ENCODE measurements at regions not wholly inside any gene's neighbourhood (a gene's known extent, or its start where the extent isn't known, plus 50 kb on each side); places are given as distances from the start of the nearest gene placed in this dataset.

GRCh38 chrX:15158736-15159406, 111.0 kb downstream of the ASB9 start:
- DNase-seq (ENCODE audit: low read depth, low spot score) (no peak), FAIRE-seq (no peak)
- no TSS peak for BruUV-seq (replicated peaks)

More at GRCh38 chrX:15158736-15159406, 111.0 kb downstream of the ASB9 start:
- Histone ChIP-seq H3K79me2 (ENCODE audit: control insufficient read depth, insufficient read depth, low read length) (no peaks in the 10 kb centered on the region), H4K20me1 (replicated peaks; ENCODE audit: control insufficient read depth, extremely low read depth, insufficient read depth, low read length) (no peaks in the 10 kb centered on the region), H2AFZ (ENCODE audit: low read depth, low read length) (no peak overlapping the region), H3K4me1 (ENCODE audit: control insufficient read depth, extremely low read depth, insufficient read depth, low read length) (no peaks in the 10 kb centered on the region), H3K4me2 (ENCODE audit: insufficient read depth, low read length) (no peak overlapping the region), H3K36me3 (ENCODE audit: control insufficient read depth in 2 of 2, extremely low read depth in 1 of 2, insufficient read depth in 2 of 2, low read length in 2 of 2) (no peaks in the 10 kb centered on the region), H3K9me1 (replicated peaks; ENCODE audit: control insufficient read depth, extremely low read depth, insufficient read depth, low read length) (no peaks in the 10 kb centered on the region), H3K27ac (ENCODE audit: insufficient read depth, low read depth, low read length) (no peak overlapping the region), H3K27me3 (ENCODE audit: control insufficient read depth in 2 of 2, insufficient read depth in 2 of 2, low read length in 2 of 2) (no peaks in the 10 kb centered on the region), H3K9ac (replicated peaks; ENCODE audit: extremely low read depth, insufficient read depth, low read length) (no peak overlapping the region), H3K9me3 (replicated peaks; ENCODE audit: control insufficient read depth, insufficient read depth, low read length) (no peaks in the 10 kb centered on the region), H3K4me3 (replicated peaks in 1 of 3; ENCODE audit: insufficient read depth in 1 of 3, low read depth in 1 of 3, low read length in 3 of 3) (no peak overlapping the region)
- dilution Hi-C loops (cut with MboI; ENCODE audit: extremely low pct_ligation_motif_present, low sequenced_read_pairs) (no loop called here), intact Hi-C loops (cut with micrococcal nuclease) (no loop called here)
- no peak for TF ChIP-seq EZH2 (IDR thresholded peaks at IDR 0.05; ENCODE audit: borderline replicate concordance, low read depth, low read length, severe bottlenecking)
- no peak for TF ChIP-seq CTCF (IDR thresholded peaks at IDR 0.05; ENCODE audit: extremely low read depth in 1 of 2, insufficient read depth in 1 of 2, low read depth in 1 of 2, low read length in 2 of 2)
- TF ChIP-seq POLR2AphosphoS5 (IDR thresholded peaks at IDR 0.05; ENCODE audit: insufficient read depth, low read depth, low read length): no peak
- TF ChIP-seq MAX (IDR thresholded peaks at IDR 0.05; ENCODE audit: insufficient read depth, insufficient read length): no peak
- POLR2A ChIA-PET: no interaction called here
- CTCF ChIA-PET: no interaction called here
